PC-9 (cell line): ENCODE measurements at regions not wholly inside any gene's neighbourhood (a gene's known extent, or its start where the extent isn't known, plus 50 kb on each side); places are given as distances from the start of the nearest gene placed in this dataset.

Experiments used
- EZH2 ChIP-seq: fragments of 200-600 bp; sonication (generic); IDR thresholded peaks from 2 replicates; pipeline ENCODE4 v1.8.0; 2017; ENCODE audit warnings: antibody characterized with exemption, low read depth
- TF ChIP-seq, protein P1 (sequence below): fragments of 200-600 bp; sonication (generic); conservative IDR thresholded peaks from 2 replicates; pipeline ENCODE4 v1.6.1; 2017; ENCODE audit warnings: mixed run types, antibody characterized with exemption, mild to moderate bottlenecking, moderate library complexity

DNA sequence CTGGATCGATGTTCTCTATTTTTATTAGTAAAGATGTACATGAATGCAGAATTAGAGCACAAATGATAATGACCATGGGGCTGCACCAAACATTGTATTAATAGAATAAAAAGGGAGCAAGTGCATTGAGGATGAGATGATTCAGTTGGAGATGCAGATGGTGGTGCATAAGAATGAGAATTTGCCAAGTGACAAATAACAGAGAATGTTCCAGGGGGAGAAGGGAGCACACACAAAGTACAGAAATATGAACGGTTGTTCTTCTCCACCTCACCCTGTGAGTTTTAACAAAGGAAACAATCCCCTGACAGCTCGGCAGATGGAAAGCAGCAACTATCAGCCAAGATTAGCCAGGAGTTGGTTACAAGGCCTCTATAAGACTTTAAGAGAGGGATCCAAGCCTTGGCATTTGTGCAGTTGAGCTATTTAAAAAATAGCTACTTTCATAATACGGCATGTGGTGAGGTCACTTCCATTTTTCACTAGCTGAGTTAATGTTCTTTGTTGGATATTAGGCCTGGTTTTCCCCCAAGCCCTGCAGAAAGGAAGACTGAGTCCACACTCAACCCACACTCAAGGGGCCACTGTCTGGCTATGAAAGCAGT lies 462.5 kb downstream of the TNS3 start:
- TF ChIP-seq, protein P1, sequence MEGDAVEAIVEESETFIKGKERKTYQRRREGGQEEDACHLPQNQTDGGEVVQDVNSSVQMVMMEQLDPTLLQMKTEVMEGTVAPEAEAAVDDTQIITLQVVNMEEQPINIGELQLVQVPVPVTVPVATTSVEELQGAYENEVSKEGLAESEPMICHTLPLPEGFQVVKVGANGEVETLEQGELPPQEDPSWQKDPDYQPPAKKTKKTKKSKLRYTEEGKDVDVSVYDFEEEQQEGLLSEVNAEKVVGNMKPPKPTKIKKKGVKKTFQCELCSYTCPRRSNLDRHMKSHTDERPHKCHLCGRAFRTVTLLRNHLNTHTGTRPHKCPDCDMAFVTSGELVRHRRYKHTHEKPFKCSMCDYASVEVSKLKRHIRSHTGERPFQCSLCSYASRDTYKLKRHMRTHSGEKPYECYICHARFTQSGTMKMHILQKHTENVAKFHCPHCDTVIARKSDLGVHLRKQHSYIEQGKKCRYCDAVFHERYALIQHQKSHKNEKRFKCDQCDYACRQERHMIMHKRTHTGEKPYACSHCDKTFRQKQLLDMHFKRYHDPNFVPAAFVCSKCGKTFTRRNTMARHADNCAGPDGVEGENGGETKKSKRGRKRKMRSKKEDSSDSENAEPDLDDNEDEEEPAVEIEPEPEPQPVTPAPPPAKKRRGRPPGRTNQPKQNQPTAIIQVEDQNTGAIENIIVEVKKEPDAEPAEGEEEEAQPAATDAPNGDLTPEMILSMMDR = no peak
- no peak for TF ChIP-seq EZH2
